Prostate gland (tissue), 2 donors: ENCODE measurements at regions not wholly inside any gene's neighbourhood (a gene's known extent, or its start where the extent isn't known, plus 50 kb on each side); places are given as distances from the start of the nearest gene placed in this dataset.

ENCODE experiments used
- POLR2A ChIP-seq: fragments of 450-650 bp; IDR thresholded peaks from one replicate; pipeline ENCODE4 v1.6.1; 2016; ENCODE audit warnings: antibody characterized with exemption, mild to moderate bottlenecking
- TF ChIP-seq, protein P1 (sequence below), 4 experiments: fragments of 200-600 bp in 2 of 4; fragments of 450-650 bp in 2 of 4; sonication (generic) in 2 of 4; IDR thresholded peaks; 1 replicate in 3 of 4; 2 replicates in 1 of 4; pipeline ENCODE4 v1.5.1; 2016 to 2019; ENCODE audit warnings: antibody characterized with exemption in 4 of 4, mild to moderate bottlenecking in 2 of 4, moderate library complexity in 2 of 4

DNA sequence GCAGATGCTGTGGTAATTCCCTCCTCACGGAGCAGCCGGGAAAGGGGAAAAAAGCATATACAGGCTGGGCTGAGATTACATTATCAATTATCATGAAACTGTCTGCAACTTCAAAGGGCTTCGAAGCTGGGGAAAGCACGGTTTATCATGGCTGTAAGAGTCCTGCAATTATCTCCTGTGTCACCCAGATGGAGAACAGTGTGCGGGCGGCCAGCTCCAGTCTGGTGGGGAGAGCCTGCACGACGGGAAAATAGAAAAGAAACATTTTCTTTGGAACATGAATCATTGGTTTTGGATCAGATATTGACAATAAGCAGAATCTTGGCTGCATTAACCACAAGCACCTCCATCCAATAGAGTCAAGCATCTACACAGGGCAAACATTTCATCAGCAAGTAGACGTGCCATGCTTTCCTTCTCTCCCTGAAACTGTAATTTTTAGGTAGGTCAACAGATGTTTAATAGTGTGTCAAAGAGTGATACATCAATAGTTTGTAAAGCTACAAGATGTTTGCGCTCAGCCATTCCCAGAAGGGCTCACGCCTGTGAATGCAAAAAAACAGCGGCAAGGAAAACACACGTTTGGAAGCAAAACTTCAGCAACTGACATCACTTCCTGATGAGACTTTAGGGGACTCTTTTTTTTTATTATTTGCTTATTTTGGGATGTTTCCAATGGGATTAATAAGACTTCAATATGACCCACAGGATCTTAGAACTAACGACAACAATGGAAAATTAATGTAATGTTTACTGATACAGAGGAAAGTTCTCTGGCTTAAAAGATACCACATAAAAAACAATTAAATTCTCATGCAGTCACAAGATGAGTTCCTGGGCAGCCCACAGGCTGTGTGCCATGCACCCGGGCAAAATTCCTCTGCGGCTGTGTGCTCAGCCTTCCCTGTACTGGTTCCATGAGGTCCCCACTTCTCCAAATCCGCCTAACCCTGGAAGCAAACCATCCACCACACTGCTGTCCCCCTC lies 111.0 kb upstream of the SALL3 start:
- TF ChIP-seq POLR2A = no peak
- TF ChIP-seq, protein P1, sequence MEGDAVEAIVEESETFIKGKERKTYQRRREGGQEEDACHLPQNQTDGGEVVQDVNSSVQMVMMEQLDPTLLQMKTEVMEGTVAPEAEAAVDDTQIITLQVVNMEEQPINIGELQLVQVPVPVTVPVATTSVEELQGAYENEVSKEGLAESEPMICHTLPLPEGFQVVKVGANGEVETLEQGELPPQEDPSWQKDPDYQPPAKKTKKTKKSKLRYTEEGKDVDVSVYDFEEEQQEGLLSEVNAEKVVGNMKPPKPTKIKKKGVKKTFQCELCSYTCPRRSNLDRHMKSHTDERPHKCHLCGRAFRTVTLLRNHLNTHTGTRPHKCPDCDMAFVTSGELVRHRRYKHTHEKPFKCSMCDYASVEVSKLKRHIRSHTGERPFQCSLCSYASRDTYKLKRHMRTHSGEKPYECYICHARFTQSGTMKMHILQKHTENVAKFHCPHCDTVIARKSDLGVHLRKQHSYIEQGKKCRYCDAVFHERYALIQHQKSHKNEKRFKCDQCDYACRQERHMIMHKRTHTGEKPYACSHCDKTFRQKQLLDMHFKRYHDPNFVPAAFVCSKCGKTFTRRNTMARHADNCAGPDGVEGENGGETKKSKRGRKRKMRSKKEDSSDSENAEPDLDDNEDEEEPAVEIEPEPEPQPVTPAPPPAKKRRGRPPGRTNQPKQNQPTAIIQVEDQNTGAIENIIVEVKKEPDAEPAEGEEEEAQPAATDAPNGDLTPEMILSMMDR (IDR thresholded peaks at IDR 0.05) = no peak
